BE2C (cell line): ENCODE measurements at regions not wholly inside any gene's neighbourhood (a gene's known extent, or its start where the extent isn't known, plus 50 kb on each side); places are given as distances from the start of the nearest gene placed in this dataset.

Experiments used
- DNase-seq: peaks from one replicate; pipeline ENCODE4 v3.0.0-alpha.2; 2020
- H3K27me3 ChIP-seq: fragments of 250-450 bp; sonication (Bioruptor Pico); 2 replicates; pipeline ENCODE4 v1.5.1; 2020; ENCODE audit warnings: mild to moderate bottlenecking
- H3K36me3 ChIP-seq: fragments of 250-450 bp; sonication (Bioruptor Pico); 2 replicates; pipeline ENCODE4 v1.5.1; 2020; ENCODE audit warnings: mild to moderate bottlenecking
- H3K4me1 ChIP-seq: fragments of 250-450 bp; sonication (Bioruptor Pico); 2 replicates; pipeline ENCODE4 v1.5.1; 2020
- H3K4me3 ChIP-seq: 2 replicates; pipeline ENCODE4 v1.5.1; 2011; ENCODE audit warnings: low read depth, low read length
- H3K9me3 ChIP-seq: fragments of 250-450 bp; sonication (Bioruptor Pico); 2 replicates; pipeline ENCODE4 v1.5.1; 2020
- TF ChIP-seq, protein P1 (sequence below): IDR thresholded peaks from 2 replicates; pipeline ENCODE4 v1.5.1; 2012; ENCODE audit warnings: mild to moderate bottlenecking, low read depth, low read length

- TF ChIP-seq, protein P1, sequence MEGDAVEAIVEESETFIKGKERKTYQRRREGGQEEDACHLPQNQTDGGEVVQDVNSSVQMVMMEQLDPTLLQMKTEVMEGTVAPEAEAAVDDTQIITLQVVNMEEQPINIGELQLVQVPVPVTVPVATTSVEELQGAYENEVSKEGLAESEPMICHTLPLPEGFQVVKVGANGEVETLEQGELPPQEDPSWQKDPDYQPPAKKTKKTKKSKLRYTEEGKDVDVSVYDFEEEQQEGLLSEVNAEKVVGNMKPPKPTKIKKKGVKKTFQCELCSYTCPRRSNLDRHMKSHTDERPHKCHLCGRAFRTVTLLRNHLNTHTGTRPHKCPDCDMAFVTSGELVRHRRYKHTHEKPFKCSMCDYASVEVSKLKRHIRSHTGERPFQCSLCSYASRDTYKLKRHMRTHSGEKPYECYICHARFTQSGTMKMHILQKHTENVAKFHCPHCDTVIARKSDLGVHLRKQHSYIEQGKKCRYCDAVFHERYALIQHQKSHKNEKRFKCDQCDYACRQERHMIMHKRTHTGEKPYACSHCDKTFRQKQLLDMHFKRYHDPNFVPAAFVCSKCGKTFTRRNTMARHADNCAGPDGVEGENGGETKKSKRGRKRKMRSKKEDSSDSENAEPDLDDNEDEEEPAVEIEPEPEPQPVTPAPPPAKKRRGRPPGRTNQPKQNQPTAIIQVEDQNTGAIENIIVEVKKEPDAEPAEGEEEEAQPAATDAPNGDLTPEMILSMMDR, result no peak
- H3K36me3 ChIP-seq, result no peaks in the 10 kb centered on the region
- no peaks in the 10 kb centered on the region for H3K27me3 ChIP-seq
- no peak for DNase-seq
- H3K4me3 ChIP-seq, result no peak overlapping the region
- H3K9me3 ChIP-seq, result no peaks in the 10 kb centered on the region
- no peaks in the 10 kb centered on the region for H3K4me1 ChIP-seq
Measured at GRCh38 chr16:27679899-27680298, 130.0 kb downstream of the KATNIP start.

DNA sequence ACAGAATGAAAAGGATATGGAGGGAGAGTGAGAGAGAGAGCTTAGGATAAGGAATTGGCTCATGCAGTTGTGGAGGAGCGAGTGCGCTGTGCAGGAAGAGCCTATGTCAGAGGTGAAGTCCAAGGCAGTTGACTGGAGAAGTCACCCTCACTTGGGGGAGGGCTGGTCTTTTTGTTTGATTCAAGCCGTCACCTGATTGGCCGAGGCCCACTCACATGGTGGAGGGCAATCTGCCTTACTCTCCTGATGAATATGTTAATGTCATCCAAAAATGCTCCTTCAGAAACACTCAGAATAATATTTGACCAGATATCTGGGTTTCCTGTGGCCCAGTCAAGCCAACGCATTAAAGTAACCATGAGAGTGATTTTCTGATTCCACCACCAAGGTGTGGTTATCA, 131.7 kb downstream of the KATNIP start:
- H3K4me3 ChIP-seq, result no peak overlapping the region
- TF ChIP-seq, protein P1, result no peak
- no peaks in the 10 kb centered on the region for H3K27me3 ChIP-seq
- no peaks in the 10 kb centered on the region for H3K4me1 ChIP-seq
- DNase-seq, result no peak
- no peaks in the 10 kb centered on the region for H3K36me3 ChIP-seq
- H3K9me3 ChIP-seq, result no peaks in the 10 kb centered on the region

GRCh38 chr16:27684047-27684446, 134.1 kb downstream of the KATNIP start:
- DNase-seq, result no peak
- Histone ChIP-seq H3K27me3 (no peaks in the 10 kb centered on the region), H3K4me3 (no peak overlapping the region), H3K9me3 (no peaks in the 10 kb centered on the region), H3K4me1 (no peaks in the 10 kb centered on the region), H3K36me3 (no peaks in the 10 kb centered on the region)
- TF ChIP-seq, protein P1, result no peak

DNA sequence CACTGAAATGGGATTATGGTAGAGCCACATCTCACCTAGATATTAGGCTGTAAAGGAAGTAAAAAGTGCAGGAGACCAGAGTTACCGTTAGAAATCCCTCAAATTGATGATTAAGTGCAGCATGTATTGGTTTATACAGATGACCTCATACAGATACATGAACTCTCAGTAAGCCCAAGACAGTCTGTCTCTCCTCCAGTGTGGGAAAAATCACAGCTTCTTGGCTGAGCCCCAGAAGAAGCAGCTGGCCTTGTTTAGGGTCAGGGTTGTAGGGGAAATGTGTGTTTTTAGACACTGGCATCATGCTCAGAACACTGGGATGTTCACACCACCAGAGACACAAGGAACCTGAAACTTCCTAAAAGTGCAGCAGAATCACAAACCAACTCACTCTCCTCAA, 135.9 kb downstream of the KATNIP start:
- TF ChIP-seq, protein P1, result no peak
- no peaks in the 10 kb centered on the region for H3K36me3 ChIP-seq
- no peaks in the 10 kb centered on the region for H3K27me3 ChIP-seq
- no peaks in the 10 kb centered on the region for H3K9me3 ChIP-seq
- H3K4me3 ChIP-seq, result no peak overlapping the region
- DNase-seq, result no peak
- H3K4me1 ChIP-seq, result no peaks in the 10 kb centered on the region

DNA sequence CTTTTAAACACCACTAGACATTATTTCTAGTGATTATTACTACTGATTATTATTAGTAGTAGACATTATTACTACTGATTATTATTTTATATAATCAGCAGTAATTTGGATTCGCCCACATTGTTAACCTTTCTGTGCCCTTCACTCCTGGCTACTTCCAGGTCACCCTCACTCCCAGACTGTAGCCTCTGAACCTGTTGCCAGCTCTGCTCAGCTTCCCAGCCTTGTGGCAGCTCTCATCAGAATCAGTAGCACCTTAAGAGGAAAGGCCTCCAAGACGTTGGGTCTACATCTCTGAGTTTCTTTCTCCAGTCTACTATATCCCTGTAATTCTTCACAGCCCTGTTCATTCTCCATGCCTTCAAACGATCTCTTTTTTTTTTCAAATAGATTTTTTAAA, 137.0 kb downstream of the KATNIP start:
- Histone ChIP-seq H3K9me3 (no peaks in the 10 kb centered on the region), H3K4me3 (no peak overlapping the region), H3K4me1 (no peaks in the 10 kb centered on the region), H3K27me3 (no peaks in the 10 kb centered on the region), H3K36me3 (no peaks in the 10 kb centered on the region)
- TF ChIP-seq, protein P1, result no peak
- no peak for DNase-seq

DNA sequence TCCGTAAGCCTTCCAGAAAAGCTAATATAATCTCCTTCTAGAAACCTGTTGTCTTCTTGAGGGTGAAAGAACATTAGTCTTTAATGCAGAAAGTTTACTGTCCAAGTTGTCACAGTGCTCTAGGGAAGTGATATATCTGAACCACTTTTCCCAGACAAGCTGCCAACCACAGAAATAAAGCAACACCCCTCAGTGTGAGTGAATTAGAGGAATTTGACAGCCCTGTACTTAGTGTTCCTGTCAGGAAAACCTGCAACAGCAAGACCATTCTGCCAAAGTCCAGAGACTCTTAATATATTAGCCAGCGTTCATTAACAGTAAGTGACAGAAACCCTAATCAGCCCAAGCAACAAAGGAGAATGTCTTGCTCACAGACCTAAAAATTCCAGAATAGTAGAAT, 137.7 kb downstream of the KATNIP start:
- H3K27me3 ChIP-seq, result no peaks in the 10 kb centered on the region

More for the DNA sequence above, 137.7 kb downstream of the KATNIP start:
- no peak overlapping the region for H3K4me3 ChIP-seq
- H3K9me3 ChIP-seq, result no peaks in the 10 kb centered on the region
- TF ChIP-seq, protein P1, result no peak
- DNase-seq, result no peak
- H3K36me3 ChIP-seq, result no peaks in the 10 kb centered on the region
- no peaks in the 10 kb centered on the region for H3K4me1 ChIP-seq
